ENCODE measurements at regions not wholly inside any gene's neighbourhood (a gene's known extent, or its start where the extent isn't known, plus 50 kb on each side); places are given as distances from the start of the nearest gene placed in this dataset.

DNA sequence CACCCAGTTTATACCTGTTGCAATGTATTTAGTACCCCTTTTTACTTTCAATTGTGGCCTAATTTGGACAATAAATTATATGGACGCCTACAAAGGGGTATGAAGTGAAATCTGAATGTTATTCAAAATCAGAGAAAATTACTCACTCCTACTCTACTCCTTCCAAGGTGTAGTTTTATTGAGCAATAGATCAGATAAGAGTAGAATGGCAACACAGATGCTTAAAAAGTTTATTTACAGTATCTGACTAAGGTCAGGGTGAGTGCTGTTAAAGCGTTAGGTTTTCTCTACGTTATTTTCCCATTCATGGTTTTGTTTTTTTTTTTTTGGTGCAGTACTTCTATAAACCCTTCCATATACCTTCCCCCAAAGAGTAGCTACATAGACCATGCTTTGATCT is 805.6 kb downstream of the KCNA4 start:
- TF ChIP-seq YY1 (IDR thresholded peaks at IDR 0.05; ENCODE audit: insufficient read depth, insufficient read length) (no peak), ZNF274 (IDR thresholded peaks at IDR 0.05; ENCODE audit: low read depth, low read length) (no peak), SUZ12 (IDR thresholded peaks at IDR 0.05; ENCODE audit: extremely low read depth, insufficient read depth, insufficient read length) (no peak)

All from NT2/D1 (cell line).